Trophoblast cell (in vitro differentiated cells and primary cell): ENCODE measurements at regions not wholly inside any gene's neighbourhood (a gene's known extent, or its start where the extent isn't known, plus 50 kb on each side); places are given as distances from the start of the nearest gene placed in this dataset.

ENCODE experiments used
- DNase-seq, 2 donors: peaks; one replicate each; pipeline ENCODE4 v3.0.0-alpha.2; 2016
- H2AFZ ChIP-seq: 2 replicates; pipeline ENCODE4 v1.6.1; 2013; ENCODE audit warnings: low read length, moderate library complexity, mild to moderate bottlenecking; ENCODE audit not compliant: insufficient read depth, poor library complexity
- H2AK5ac ChIP-seq: 2 replicates; pipeline ENCODE4 v1.6.1; 2013; ENCODE audit warnings: mild to moderate bottlenecking, low read length
- H2BK120ac ChIP-seq: 2 replicates; pipeline ENCODE4 v1.6.1; 2013; ENCODE audit warnings: low read length, mild to moderate bottlenecking, moderate library complexity; ENCODE audit not compliant: insufficient read depth, poor library complexity
- H2BK12ac ChIP-seq: 2 replicates; pipeline ENCODE4 v1.6.1; 2013; ENCODE audit warnings: mild to moderate bottlenecking, low read length, moderate library complexity
- H2BK5ac ChIP-seq: 2 replicates; pipeline ENCODE4 v1.6.1; 2013; ENCODE audit warnings: low read length, low read depth, moderate library complexity, mild to moderate bottlenecking; ENCODE audit not compliant: poor library complexity
- H3K14ac ChIP-seq: 2 replicates; pipeline ENCODE4 v1.6.1; 2013; ENCODE audit warnings: mild to moderate bottlenecking, low read length
- H3K18ac ChIP-seq: 2 replicates; pipeline ENCODE4 v1.6.1; 2013; ENCODE audit warnings: mild to moderate bottlenecking, low read length
- H3K23ac ChIP-seq: 2 replicates; pipeline ENCODE4 v1.6.1; 2013; ENCODE audit warnings: low read length
- H3K27ac ChIP-seq: 2 replicates; pipeline ENCODE4 v1.5.1; 2013; ENCODE audit warnings: low read depth, mild to moderate bottlenecking, inconsistent platforms, low read length, moderate library complexity
- H3K27me3 ChIP-seq: 2 replicates; pipeline ENCODE4 v1.6.1; 2013; ENCODE audit warnings: inconsistent platforms, mild to moderate bottlenecking, low read length, moderate library complexity; ENCODE audit not compliant: insufficient read depth
- H3K36me3 ChIP-seq, 2 experiments: 1 replicate in 1 of 2; 2 replicates in 1 of 2; pipeline ENCODE4 v1.6.1; 2013; ENCODE audit warnings: low read length in 2 of 2, mild to moderate bottlenecking in 2 of 2, moderate library complexity in 1 of 2; ENCODE audit not compliant: insufficient read depth in 2 of 2, control insufficient read depth in 1 of 2
- H3K4ac ChIP-seq: 2 replicates; pipeline ENCODE4 v1.6.1; 2013; ENCODE audit warnings: low read depth, mild to moderate bottlenecking, low read length, moderate library complexity
- H3K4me1 ChIP-seq, 2 experiments: 1 replicate in 1 of 2; 2 replicates in 1 of 2; pipeline ENCODE4 v1.6.1; 2013; ENCODE audit warnings: low read length in 2 of 2, mild to moderate bottlenecking in 2 of 2, moderate library complexity in 1 of 2; ENCODE audit not compliant: insufficient read depth in 2 of 2, control insufficient read depth in 1 of 2
- H3K4me2 ChIP-seq: 2 replicates; pipeline ENCODE4 v1.6.1; 2013; ENCODE audit warnings: inconsistent platforms, mild to moderate bottlenecking, low read length, moderate library complexity
- H3K4me3 ChIP-seq: 2 replicates; pipeline ENCODE4 v1.5.1; 2013; ENCODE audit warnings: mild to moderate bottlenecking, low read depth, low read length, inconsistent platforms
- H3K79me1 ChIP-seq: one replicate; pipeline ENCODE4 v1.6.1; 2013; ENCODE audit warnings: low read length
- H3K79me2 ChIP-seq: 2 replicates; pipeline ENCODE4 v1.6.1; 2013; ENCODE audit warnings: low read length, mild to moderate bottlenecking; ENCODE audit not compliant: control insufficient read depth, insufficient read depth, poor library complexity
- H3K9ac ChIP-seq: 2 replicates; pipeline ENCODE4 v1.6.1; 2013; ENCODE audit warnings: mild to moderate bottlenecking, low read length
- H3K9me3 ChIP-seq: 2 replicates; pipeline ENCODE4 v1.6.1; 2013; ENCODE audit warnings: low read depth, mild to moderate bottlenecking, control low read depth, inconsistent platforms, low read length; ENCODE audit not compliant: insufficient read depth
- H4K12ac ChIP-seq: 2 replicates; pipeline ENCODE4 v1.6.1; 2013; ENCODE audit warnings: low read depth, mild to moderate bottlenecking, low read length, moderate library complexity
- H4K8ac ChIP-seq: 2 replicates; pipeline ENCODE4 v1.6.1; 2013; ENCODE audit warnings: low read depth, mild to moderate bottlenecking, low read length, moderate library complexity
- H4K91ac ChIP-seq: one replicate; pipeline ENCODE4 v1.6.1; 2013; ENCODE audit warnings: low read depth, mild to moderate bottlenecking, low read length, moderate library complexity
- WGBS: extraction: QIAGEN DNeasy Blood & Tissue Kit; methylation state at CpG from one replicate; pipeline ENCODE4 v1.1.7; 2013; ENCODE audit warnings: missing lambda C conversion rate; ENCODE audit not compliant: insufficient read length, insufficient coverage; ENCODE audit errors: extremely low coverage; 5-methylcytosine and 5-hydroxymethylcytosine counted together

DNA sequence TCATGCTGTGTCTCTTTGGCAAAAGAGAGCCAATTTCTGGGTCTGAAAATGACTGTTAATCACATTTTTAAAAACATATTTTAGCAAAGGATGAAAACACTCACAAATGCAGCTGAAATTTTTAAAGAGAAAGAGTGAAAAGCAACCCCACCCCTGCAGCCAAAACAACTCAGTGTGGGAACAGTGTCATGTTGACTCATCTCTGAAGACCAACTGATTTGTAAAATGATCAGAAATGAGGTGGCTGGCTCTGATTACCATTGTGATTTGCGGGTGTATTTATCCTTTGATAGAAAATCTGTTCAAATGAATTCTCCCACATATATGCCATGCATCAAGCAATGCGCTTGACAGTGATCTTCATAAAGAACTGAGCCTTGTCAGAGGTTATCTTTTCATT, 287.0 kb upstream of the ESRRG start:
- H3K23ac ChIP-seq = no peak overlapping the region
- no peaks in the 10 kb centered on the region for H3K9me3 ChIP-seq
- no peak overlapping the region for H4K91ac ChIP-seq
- no peak overlapping the region for H2BK12ac ChIP-seq
- no peaks in the 10 kb centered on the region for H3K79me2 ChIP-seq
- no peaks in the 10 kb centered on the region for H3K27me3 ChIP-seq
- H2BK5ac ChIP-seq = no peak overlapping the region
- H2BK120ac ChIP-seq = no peak overlapping the region
- H3K79me1 ChIP-seq = no peaks in the 10 kb centered on the region
- no peaks in the 10 kb centered on the region for H3K36me3 ChIP-seq
- H3K4me2 ChIP-seq = no peak overlapping the region
- H3K18ac ChIP-seq = no peak overlapping the region
- no peak overlapping the region for H3K4me3 ChIP-seq
- no peak overlapping the region for H2AK5ac ChIP-seq
- no peak overlapping the region for H2AFZ ChIP-seq
- H3K4ac ChIP-seq = no peak overlapping the region
- no peak overlapping the region for H4K8ac ChIP-seq
- no peaks in the 10 kb centered on the region for H3K4me1 ChIP-seq
- no peak overlapping the region for H3K27ac ChIP-seq
- DNase-seq = no peak
- no CpG with 5 or more reads among the region's 2 CpGs for WGBS
- no peak overlapping the region for H3K14ac ChIP-seq
- no peak overlapping the region for H4K12ac ChIP-seq
- no peak overlapping the region for H3K9ac ChIP-seq

DNA sequence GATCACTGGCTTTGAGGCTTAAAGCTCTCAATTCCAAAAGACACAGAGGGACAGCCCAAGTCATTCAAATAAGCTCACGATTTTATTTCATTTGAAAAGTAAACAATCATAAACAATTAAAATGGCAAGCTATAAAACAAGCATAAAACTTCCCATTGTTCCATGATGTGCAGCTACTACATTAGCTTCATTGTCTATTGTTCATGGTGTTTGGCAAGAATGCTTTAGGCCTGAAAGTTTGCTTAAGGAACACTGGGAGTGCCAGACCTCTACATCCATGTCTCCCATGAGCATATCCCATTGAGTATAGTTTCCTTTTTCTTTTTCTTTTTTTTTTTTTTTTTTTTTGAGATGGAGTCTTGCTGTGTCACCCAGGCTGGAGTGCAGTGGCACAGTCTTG, 286.1 kb upstream of the ESRRG start:
- no peak overlapping the region for H2BK120ac ChIP-seq
- H4K12ac ChIP-seq = no peak overlapping the region

DNA sequence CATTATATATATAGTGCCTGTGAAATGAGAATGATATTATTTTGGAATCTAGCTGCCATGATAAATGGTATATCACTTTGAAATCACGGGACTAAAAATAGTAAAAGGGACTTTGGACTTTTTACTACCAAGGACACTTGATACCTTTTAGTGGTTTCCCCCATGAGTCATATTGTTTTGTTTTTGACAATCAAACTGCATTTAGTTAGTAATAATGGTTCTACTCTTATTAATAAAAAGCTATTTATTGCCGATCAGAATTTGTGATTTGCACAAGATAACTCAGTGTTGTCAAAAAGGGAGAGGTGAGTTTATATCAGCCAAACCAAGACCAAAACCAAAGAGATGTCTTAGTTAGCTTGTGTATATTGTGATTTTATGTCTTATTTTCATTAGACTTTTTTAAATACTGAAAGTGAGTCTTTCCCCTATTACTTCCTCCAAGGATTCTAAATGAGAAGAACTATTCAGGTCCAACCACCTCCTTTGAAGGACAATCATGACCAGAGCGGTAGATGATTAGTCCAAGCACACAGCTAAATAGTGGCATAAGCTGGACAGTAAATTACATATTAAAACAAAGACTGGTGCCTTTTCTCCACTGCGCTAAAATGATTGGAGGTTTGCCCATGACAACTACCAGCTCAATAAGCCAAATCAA, 281.7 kb upstream of the ESRRG start:
- H2BK12ac ChIP-seq = no peak overlapping the region
- H2BK5ac ChIP-seq = no peak overlapping the region
- H3K14ac ChIP-seq = no peak overlapping the region
- no peak overlapping the region for H3K9ac ChIP-seq
- no peak overlapping the region for H4K8ac ChIP-seq
- no peak overlapping the region for H2AFZ ChIP-seq
- no peak overlapping the region for H3K4me3 ChIP-seq
- H2AK5ac ChIP-seq = no peak overlapping the region
- H3K4me2 ChIP-seq = no peak overlapping the region
- H3K27ac ChIP-seq = no peak overlapping the region
- no peaks in the 10 kb centered on the region for H3K4me1 ChIP-seq
- no CpG with 5 or more reads among the region's 4 CpGs for WGBS
- H3K79me2 ChIP-seq = no peaks in the 10 kb centered on the region
- H3K79me1 ChIP-seq = no peaks in the 10 kb centered on the region
- no peak for DNase-seq
- H3K36me3 ChIP-seq = no peaks in the 10 kb centered on the region
- H3K9me3 ChIP-seq = no peaks in the 10 kb centered on the region
- H3K4ac ChIP-seq = no peak overlapping the region
- no peaks in the 10 kb centered on the region for H3K27me3 ChIP-seq
- no peak overlapping the region for H4K91ac ChIP-seq
- H2BK120ac ChIP-seq = no peak overlapping the region
- H4K12ac ChIP-seq = no peak overlapping the region
- H3K23ac ChIP-seq = no peak overlapping the region
- no peak overlapping the region for H3K18ac ChIP-seq

More for the DNA sequence above, 286.1 kb upstream of the ESRRG start:
- Histone ChIP-seq H3K4ac (no peak overlapping the region), H2BK12ac (no peak overlapping the region), H3K9ac (no peak overlapping the region), H2AK5ac (no peak overlapping the region), H3K9me3 (no peaks in the 10 kb centered on the region), H3K79me1 (no peaks in the 10 kb centered on the region), H3K79me2 (no peaks in the 10 kb centered on the region), H3K36me3 (no peaks in the 10 kb centered on the region), H4K91ac (no peak overlapping the region), H3K4me1 (no peaks in the 10 kb centered on the region), H4K8ac (no peak overlapping the region), H2BK5ac (no peak overlapping the region), H3K23ac (no peak overlapping the region), H3K27me3 (no peaks in the 10 kb centered on the region), H3K18ac (no peak overlapping the region), H3K14ac (no peak overlapping the region), H3K4me3 (no peak overlapping the region), H2AFZ (no peak overlapping the region), H3K27ac (no peak overlapping the region), H3K4me2 (no peak overlapping the region)
- no peak for DNase-seq
- no CpG with 5 or more reads among the region's 1 CpG for WGBS

DNA sequence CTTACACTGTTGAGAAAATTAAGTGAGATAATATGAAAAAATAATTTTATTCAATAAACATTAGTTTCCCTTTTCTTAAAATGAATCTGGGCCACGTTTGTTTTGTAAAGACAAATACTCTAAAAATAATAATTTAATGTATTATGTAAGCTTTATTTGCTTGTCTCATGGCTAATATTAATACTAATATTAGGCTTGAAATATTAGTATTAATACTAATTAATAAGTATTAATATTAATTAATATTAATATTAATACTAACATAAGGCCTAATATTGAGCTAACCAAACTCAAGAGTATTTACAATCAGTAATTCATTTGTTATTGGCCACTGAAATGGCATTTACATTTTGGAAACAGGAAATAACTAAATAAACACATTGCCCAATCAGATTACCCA, 280.1 kb upstream of the ESRRG start:
- no peak overlapping the region for H3K4ac ChIP-seq
- no peaks in the 10 kb centered on the region for H3K79me2 ChIP-seq
- no peak overlapping the region for H4K91ac ChIP-seq
- H3K14ac ChIP-seq = no peak overlapping the region
- no peak overlapping the region for H2BK12ac ChIP-seq
- no peaks in the 10 kb centered on the region for H3K36me3 ChIP-seq
- no peaks in the 10 kb centered on the region for H3K27me3 ChIP-seq
- H3K9ac ChIP-seq = no peak overlapping the region
- no peak overlapping the region for H3K18ac ChIP-seq
- no CpG with 5 or more reads among the region's 1 CpG for WGBS
- no peaks in the 10 kb centered on the region for H3K4me1 ChIP-seq
- no peak overlapping the region for H2AFZ ChIP-seq
- no peak for DNase-seq
- H2BK5ac ChIP-seq = no peak overlapping the region
- no peaks in the 10 kb centered on the region for H3K79me1 ChIP-seq
- no peak overlapping the region for H2AK5ac ChIP-seq
- H3K23ac ChIP-seq = no peak overlapping the region
- H3K9me3 ChIP-seq = no peaks in the 10 kb centered on the region
- no peak overlapping the region for H4K8ac ChIP-seq
- H3K4me3 ChIP-seq = no peak overlapping the region
- H3K27ac ChIP-seq = no peak overlapping the region
- no peak overlapping the region for H3K4me2 ChIP-seq
- no peak overlapping the region for H2BK120ac ChIP-seq
- no peak overlapping the region for H4K12ac ChIP-seq
